Upper lobe of left lung (tissue), 4 donors: ENCODE measurements at regions not wholly inside any gene's neighbourhood (a gene's known extent, or its start where the extent isn't known, plus 50 kb on each side); places are given as distances from the start of the nearest gene placed in this dataset.
"Not testable (repeated sequence)": the region's sequence is repeated elsewhere in the genome, so short reads cannot be mapped to it uniquely, and the experiment has no call there.

Source experiments
- CTCF ChIP-seq, 6 experiments: fragments of 450-650 bp in 4 of 6; fragments of 200-600 bp in 2 of 6; sonication (generic) in 2 of 6; IDR thresholded peaks; one replicate each; pipeline ENCODE4 v1.5.1; 2016 to 2019; ENCODE audit warnings: antibody characterized with exemption in 6 of 6
- POLR2AphosphoS5 ChIP-seq, 2 donors: sonication (generic); formaldehyde crosslinking; IDR thresholded peaks; one replicate each; pipeline ENCODE4 v1.5.1; 2017; ENCODE audit warnings: antibody characterized with exemption in 2 of 2

GRCh38 chr20:52038632-52039031, 152.9 kb downstream of the ZFP64 start:
- not testable (repeated sequence) for TF ChIP-seq CTCF, POLR2AphosphoS5 (IDR thresholded peaks at IDR 0.05)
